Colonic mucosa (tissue), 4 donors: ENCODE measurements at regions not wholly inside any gene's neighbourhood (a gene's known extent, or its start where the extent isn't known, plus 50 kb on each side); places are given as distances from the start of the nearest gene placed in this dataset.

Experiments used
- DNase-seq: peaks from one replicate; pipeline ENCODE4 v3.0.0-alpha.2; 2020
- H3K27ac ChIP-seq: fragments of 200-600 bp; one replicate; pipeline ENCODE4 v1.8.0; 2021
- H3K27me3 ChIP-seq: fragments of 200-600 bp; one replicate; pipeline ENCODE4 v1.8.0; 2021
- H3K36me3 ChIP-seq: fragments of 200-600 bp; one replicate; pipeline ENCODE4 v1.8.0; 2021
- H3K4me1 ChIP-seq: fragments of 200-600 bp; one replicate; pipeline ENCODE4 v1.8.0; 2021; ENCODE audit warnings: mild to moderate bottlenecking
- H3K4me3 ChIP-seq: fragments of 200-600 bp; one replicate; pipeline ENCODE4 v1.8.0; 2021
- H3K9ac ChIP-seq, 2 donors: one replicate each; pipeline ENCODE4 v1.7.0; 2013; ENCODE audit warnings: control low read depth in 2 of 2, low read depth in 2 of 2, low read length in 2 of 2
- H3K9me3 ChIP-seq: fragments of 200-600 bp; one replicate; pipeline ENCODE4 v1.8.0; 2021
- CTCF ChIP-seq: fragments of 200-600 bp; IDR thresholded peaks from one replicate; pipeline ENCODE4 v1.8.0; 2022; ENCODE audit warnings: antibody characterized with exemption, mild to moderate bottlenecking
- intact Hi-C: fragments of 100-400 bp; cut with DNase I; formaldehyde crosslinking; loops from one replicate; pipeline ENCODE4 v1.14.1; 2022
- donor health status: healthy.
- donor health status: DM: no; HTN: no; CAD: no.
- donor health status: DM: no; HTN: no; CAD: no.

- Histone ChIP-seq H3K9me3 (no peaks in the 10 kb centered on the region), H3K4me1 (no peaks in the 10 kb centered on the region), H3K4me3 (no peak overlapping the region), H3K36me3 (no peaks in the 10 kb centered on the region), H3K27ac (no peak overlapping the region), H3K27me3 (no peaks in the 10 kb centered on the region), H3K9ac (no peak overlapping the region)
- no peak for DNase-seq
- TF ChIP-seq CTCF: no peak
- intact Hi-C loops: no loop called here
These were observed 180.6 kb upstream of the TAB2 start for GRCh38 chr6:149136913-149137286.

GRCh38 chr6:149137594-149137993, 179.9 kb upstream of the TAB2 start:
- Histone ChIP-seq H3K27me3 (no peaks in the 10 kb centered on the region), H3K4me3 (no peak overlapping the region), H3K9ac (no peak overlapping the region), H3K9me3 (no peaks in the 10 kb centered on the region), H3K36me3 (no peaks in the 10 kb centered on the region), H3K27ac (no peak overlapping the region), H3K4me1 (no peaks in the 10 kb centered on the region)
- DNase-seq: no peak
- intact Hi-C loops: no loop called here
- no peak for TF ChIP-seq CTCF

- Histone ChIP-seq H3K4me3 (no peak overlapping the region), H3K27ac (no peak overlapping the region), H3K36me3 (no peaks in the 10 kb centered on the region), H3K27me3 (no peaks in the 10 kb centered on the region), H3K9me3 (no peaks in the 10 kb centered on the region), H3K9ac (no peak overlapping the region), H3K4me1 (no peaks in the 10 kb centered on the region)
- DNase-seq: no peak
- intact Hi-C loops: no loop called here
- no peak for TF ChIP-seq CTCF
These were observed 179.4 kb upstream of the TAB2 start for GRCh38 chr6:149138089-149138488.

- no peak overlapping the region for H3K27ac ChIP-seq
- no peak overlapping the region for H3K9ac ChIP-seq
- TF ChIP-seq CTCF: no peak
- intact Hi-C loops: no loop called here
- H3K36me3 ChIP-seq: no peaks in the 10 kb centered on the region
- no peaks in the 10 kb centered on the region for H3K27me3 ChIP-seq
- DNase-seq: no peak
- H3K4me1 ChIP-seq: no peaks in the 10 kb centered on the region
- H3K9me3 ChIP-seq: no peaks in the 10 kb centered on the region
- no peak overlapping the region for H3K4me3 ChIP-seq
These were observed 178.7 kb upstream of the TAB2 start for GRCh38 chr6:149138699-149139294.

- Histone ChIP-seq H3K9me3 (no peaks in the 10 kb centered on the region), H3K27ac (no peak overlapping the region), H3K27me3 (no peaks in the 10 kb centered on the region), H3K9ac (no peak overlapping the region), H3K4me3 (no peak overlapping the region), H3K36me3 (no peaks in the 10 kb centered on the region), H3K4me1 (no peaks in the 10 kb centered on the region)
- no peak for TF ChIP-seq CTCF
- intact Hi-C loops: no loop called here
- no peak for DNase-seq
These were observed 177.8 kb upstream of the TAB2 start for GRCh38 chr6:149139782-149140136.
